PC-9 (cell line): ENCODE measurements at regions not wholly inside any gene's neighbourhood (a gene's known extent, or its start where the extent isn't known, plus 50 kb on each side); places are given as distances from the start of the nearest gene placed in this dataset.

ENCODE experiments used
- BruUV-seq: library from RNA; stranded (reverse); fragments of 400-500 nt; replicated peaks from 2 replicates; lab custom pipeline; 2021; lab: Mats Ljungman, UMichigan
- CTCF ChIA-PET: fragments of 300-600 bp; sonication (Branson Sonifier 250); formaldehyde crosslinking; loops from one replicate; lab custom pipeline; 2022; ENCODE audit warnings: antibody characterized with exemption; lab: Charles Lee
- POLR2A ChIA-PET: fragments of 300-600 bp; sonication (Branson Sonifier 250); formaldehyde crosslinking; loops from one replicate; lab custom pipeline; 2022; ENCODE audit warnings: antibody characterized with exemption; ENCODE audit not compliant: unreplicated experiment; lab: Charles Lee
- DNase-seq, 2 experiments: peaks; one replicate each; pipeline versions ENCODE4 v3.0.0 to v3.0.0-alpha.2; 2015 to 2022; ENCODE audit warnings: mixed read lengths in 1 of 2
- H2AFZ ChIP-seq: fragments of 200-600 bp; sonication (generic); 2 replicates; pipeline ENCODE4 v1.8.1; 2017; ENCODE audit warnings: antibody characterized with exemption
- H3F3A ChIP-seq: fragments of 200-600 bp; sonication (generic); 2 replicates; pipeline ENCODE4 v1.8.1; 2017; ENCODE audit warnings: antibody characterized with exemption, mild to moderate bottlenecking, low read depth; ENCODE audit not compliant: insufficient read depth
- H3K27ac ChIP-seq: fragments of 200-600 bp; sonication (generic); 2 replicates; pipeline ENCODE4 v1.6.1; 2016; ENCODE audit warnings: mixed run types
- H3K27me3 ChIP-seq: fragments of 200-600 bp; sonication (generic); 2 replicates; pipeline ENCODE4 v1.6.1; 2016; ENCODE audit warnings: low read depth, mixed run types; ENCODE audit not compliant: insufficient read depth
- H3K36me3 ChIP-seq: fragments of 200-600 bp; sonication (generic); 2 replicates; pipeline ENCODE4 v1.6.1; 2016; ENCODE audit warnings: low read depth, mixed run types
- H3K4me1 ChIP-seq: fragments of 200-600 bp; sonication (generic); replicated peaks from 2 replicates; pipeline ENCODE4 v1.6.1; 2016; ENCODE audit warnings: mixed run types; ENCODE audit not compliant: insufficient read depth
- H3K4me2 ChIP-seq: fragments of 200-600 bp; sonication (generic); 2 replicates; pipeline ENCODE4 v1.6.1; 2017; ENCODE audit warnings: mixed run types
- H3K4me3 ChIP-seq: fragments of 200-600 bp; sonication (generic); 2 replicates; pipeline ENCODE4 v1.6.1; 2016; ENCODE audit warnings: mixed run types
- H3K79me2 ChIP-seq: fragments of 200-600 bp; sonication (generic); 2 replicates; pipeline ENCODE4 v1.6.1; 2017; ENCODE audit warnings: low read depth, mixed run types
- H3K9me2 ChIP-seq: fragments of 200-600 bp; sonication (generic); 2 replicates; pipeline ENCODE4 v1.8.1; 2017; ENCODE audit warnings: mild to moderate bottlenecking; ENCODE audit not compliant: insufficient read depth
- H3K9me3 ChIP-seq: fragments of 200-600 bp; sonication (generic); 2 replicates; pipeline ENCODE4 v1.8.1; 2016; ENCODE audit warnings: low read depth; ENCODE audit not compliant: insufficient read depth
- H4K20me1 ChIP-seq: fragments of 200-600 bp; sonication (generic); 2 replicates; pipeline ENCODE4 v1.8.1; 2017; ENCODE audit not compliant: insufficient read depth
- CTCF ChIP-seq: fragments of 200-600 bp; sonication (generic); conservative IDR thresholded peaks from 2 replicates; pipeline ENCODE4 v1.6.1; 2017; ENCODE audit warnings: mixed run types, antibody characterized with exemption, mild to moderate bottlenecking, moderate library complexity
- EZH2 ChIP-seq: fragments of 200-600 bp; sonication (generic); IDR thresholded peaks from 2 replicates; pipeline ENCODE4 v1.8.0; 2017; ENCODE audit warnings: antibody characterized with exemption, low read depth
- intact Hi-C: fragments of 100-400 bp; cut with micrococcal nuclease; formaldehyde crosslinking; loops from one replicate; pipeline ENCODE4 v1.10.0; 2022; ENCODE audit not compliant: unreplicated experiment

- 0 out of 2 replicates have a peak, but pooled peaks cover 5% of the 10 kb centered on the region for H3F3A ChIP-seq
- 0 out of 2 replicates have a peak, but pooled peaks cover 4% of the 10 kb centered on the region for H3K4me1 ChIP-seq
- H3K27me3 ChIP-seq = no peaks in the 10 kb centered on the region
- H2AFZ ChIP-seq = no peak overlapping the region
- TF ChIP-seq CTCF (no peak), EZH2 (no peak)
- no peaks in the 10 kb centered on the region for H3K79me2 ChIP-seq
- POLR2A ChIA-PET = no interaction called here
- no peak overlapping the region for H3K4me2 ChIP-seq
- no peaks in the 10 kb centered on the region for H3K36me3 ChIP-seq
- no peaks in the 10 kb centered on the region for H3K9me3 ChIP-seq
- no peak overlapping the region for H3K4me3 ChIP-seq
- BruUV-seq = no TSS peak
- intact Hi-C loops = no loop called here
- CTCF ChIA-PET = no interaction called here
- H3K27ac ChIP-seq = no peak overlapping the region
- no peaks in the 10 kb centered on the region for H4K20me1 ChIP-seq
- no peaks in the 10 kb centered on the region for H3K9me2 ChIP-seq
- no peak for DNase-seq
Observed at GRCh38 chr4:123262080-123262479, 134.5 kb upstream of the SPRY1 start.

- Histone ChIP-seq H3K79me2 (no peaks in the 10 kb centered on the region), H3K9me3 (no peaks in the 10 kb centered on the region; the same call in 1 of the 2 replicates), H3K4me2 (no peak overlapping the region), H2AFZ (no peak overlapping the region), H3K4me1 (0 out of 2 replicates have a peak, but pooled peaks cover 4% of the 10 kb centered on the region), H3K27me3 (no peaks in the 10 kb centered on the region), H3K9me2 (no peaks in the 10 kb centered on the region), H3K27ac (no peak overlapping the region), H3K4me3 (no peak overlapping the region), H3F3A (0 out of 2 replicates have a peak, but pooled peaks cover 5% of the 10 kb centered on the region), H3K36me3 (no peaks in the 10 kb centered on the region), H4K20me1 (no peaks in the 10 kb centered on the region)
- DNase-seq = peak in 1 of 2 experiments; percentile 79
- BruUV-seq = no TSS peak
- ChIA-PET CTCF (no interaction called here), POLR2A (no interaction called here)
- no peak for TF ChIP-seq CTCF
- no peak for TF ChIP-seq EZH2
- intact Hi-C loops = no loop called here
Observed at GRCh38 chr4:123265443-123265842, 131.2 kb upstream of the SPRY1 start.

- Histone ChIP-seq H3K4me1 (0 out of 2 replicates have a peak, but pooled peaks cover 4% of the 10 kb centered on the region), H3K9me3 (no peaks in the 10 kb centered on the region; the same call in 1 of the 2 replicates), H2AFZ (no peak overlapping the region), H3K27me3 (no peaks in the 10 kb centered on the region), H3K36me3 (no peaks in the 10 kb centered on the region), H3K79me2 (no peaks in the 10 kb centered on the region), H3F3A (0 out of 2 replicates have a peak, but pooled peaks cover 5% of the 10 kb centered on the region), H4K20me1 (no peaks in the 10 kb centered on the region), H3K4me3 (no peak overlapping the region), H3K4me2 (no peak overlapping the region), H3K9me2 (no peaks in the 10 kb centered on the region), H3K27ac (no peak overlapping the region)
- POLR2A ChIA-PET = no interaction called here
- no TSS peak for BruUV-seq
- TF ChIP-seq CTCF (no peak), EZH2 (no peak)
- CTCF ChIA-PET = no interaction called here
- no peak for DNase-seq
- intact Hi-C loops = no loop called here
Observed at GRCh38 chr4:123266221-123266620, 130.4 kb upstream of the SPRY1 start.
